ENCODE measurements at regions not wholly inside any gene's neighbourhood (a gene's known extent, or its start where the extent isn't known, plus 50 kb on each side); places are given as distances from the start of the nearest gene placed in this dataset.

DNA sequence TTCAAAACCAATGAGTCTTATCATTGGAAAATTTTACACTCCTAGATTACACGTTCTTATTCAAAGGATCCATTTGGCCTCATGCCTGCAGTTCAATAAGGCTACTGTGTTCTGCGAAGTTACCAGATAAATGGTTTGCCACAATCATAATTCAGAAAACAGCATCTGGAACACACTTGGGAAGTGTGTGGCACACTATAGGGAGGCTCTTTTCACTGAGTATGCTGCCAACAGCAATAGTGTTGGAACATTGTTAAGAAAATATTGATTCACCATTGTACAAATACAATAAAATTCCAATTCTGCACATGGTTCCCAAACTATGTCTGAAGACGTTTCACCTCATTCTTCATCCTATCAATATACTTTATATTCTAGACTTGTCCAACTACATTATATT is 141.4 kb upstream of the DOK6 start:
- TF ChIP-seq CTCF (IDR thresholded peaks at IDR 0.05; ENCODE audit: low read depth, low read length) = no peak
- no peak for DNase-seq
- no peaks in the 10 kb centered on the region for H3K36me3 ChIP-seq
- no peaks in the 10 kb centered on the region for H3K27me3 ChIP-seq (ENCODE audit: insufficient read depth, low read depth, severe bottlenecking)
- H3K4me3 ChIP-seq (ENCODE audit: low read depth, low read length) = no peak overlapping the region
- H3K27ac ChIP-seq = no peak overlapping the region
- no peaks in the 10 kb centered on the region for H3K9me3 ChIP-seq (ENCODE audit: severe bottlenecking)

DNA sequence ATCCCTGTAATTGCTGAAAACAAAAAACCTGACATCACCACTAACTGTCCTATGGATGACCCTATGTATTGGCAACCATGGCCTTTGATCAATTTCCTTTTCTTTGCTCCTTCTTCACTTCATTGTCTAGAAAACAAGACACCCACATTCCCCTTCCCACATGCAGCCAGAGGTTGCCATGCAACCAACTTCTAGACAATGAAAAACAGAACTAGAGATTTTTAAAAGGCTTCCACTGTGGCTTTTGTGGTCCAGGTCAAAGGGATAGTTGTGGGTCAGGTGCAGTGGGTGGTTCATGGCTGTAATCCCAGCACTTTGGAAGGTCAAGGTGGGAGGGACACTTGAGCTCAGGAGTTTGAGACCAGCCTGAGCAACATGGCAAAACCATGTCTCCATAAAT is 139.3 kb upstream of the DOK6 start:
- Histone ChIP-seq H3K27ac (no peak overlapping the region), H3K27me3 (ENCODE audit: insufficient read depth, low read depth, severe bottlenecking) (no peaks in the 10 kb centered on the region), H3K36me3 (no peaks in the 10 kb centered on the region), H3K9me3 (ENCODE audit: severe bottlenecking) (no peaks in the 10 kb centered on the region), H3K4me3 (ENCODE audit: low read depth, low read length) (no peak overlapping the region)
- no peak for DNase-seq
- no peak for TF ChIP-seq CTCF (IDR thresholded peaks at IDR 0.05; ENCODE audit: low read depth, low read length)

DNA sequence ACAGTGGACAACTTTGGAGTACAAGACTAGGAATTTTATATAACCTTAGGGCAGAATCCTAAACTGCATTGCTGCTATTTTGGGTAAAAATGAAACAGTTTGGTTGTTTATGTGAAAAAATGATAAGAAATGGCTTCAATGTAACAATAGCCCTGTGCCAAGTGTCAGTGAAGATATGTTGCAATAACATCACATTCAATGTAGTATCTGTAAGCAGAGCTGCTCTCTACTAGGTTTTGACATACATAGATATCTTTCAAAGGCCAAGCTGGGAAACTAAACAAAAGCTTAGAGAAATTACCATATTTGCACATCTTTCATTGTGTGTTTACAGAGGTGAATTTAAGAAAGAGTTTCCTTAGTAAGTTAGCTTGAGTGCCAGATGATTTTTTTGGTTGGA is 135.0 kb upstream of the DOK6 start:
- DNase-seq = no peak
- TF ChIP-seq CTCF (IDR thresholded peaks at IDR 0.05; ENCODE audit: low read depth, low read length) = no peak
- Histone ChIP-seq H3K27ac (no peak overlapping the region), H3K9me3 (ENCODE audit: severe bottlenecking) (no peaks in the 10 kb centered on the region), H3K27me3 (ENCODE audit: insufficient read depth, low read depth, severe bottlenecking) (no peaks in the 10 kb centered on the region), H3K36me3 (no peaks in the 10 kb centered on the region), H3K4me3 (ENCODE audit: low read depth, low read length) (no peak overlapping the region)

GRCh38 chr18:69267895-69268294 is 132.8 kb upstream of the DOK6 start:
- Histone ChIP-seq H3K9me3 (ENCODE audit: severe bottlenecking) (no peaks in the 10 kb centered on the region), H3K27ac (no peak overlapping the region), H3K4me3 (ENCODE audit: low read depth, low read length) (no peak overlapping the region), H3K27me3 (ENCODE audit: insufficient read depth, low read depth, severe bottlenecking) (no peaks in the 10 kb centered on the region), H3K36me3 (no peaks in the 10 kb centered on the region)
- no peak for DNase-seq
- no peak for TF ChIP-seq CTCF (IDR thresholded peaks at IDR 0.05; ENCODE audit: low read depth, low read length)

DNA sequence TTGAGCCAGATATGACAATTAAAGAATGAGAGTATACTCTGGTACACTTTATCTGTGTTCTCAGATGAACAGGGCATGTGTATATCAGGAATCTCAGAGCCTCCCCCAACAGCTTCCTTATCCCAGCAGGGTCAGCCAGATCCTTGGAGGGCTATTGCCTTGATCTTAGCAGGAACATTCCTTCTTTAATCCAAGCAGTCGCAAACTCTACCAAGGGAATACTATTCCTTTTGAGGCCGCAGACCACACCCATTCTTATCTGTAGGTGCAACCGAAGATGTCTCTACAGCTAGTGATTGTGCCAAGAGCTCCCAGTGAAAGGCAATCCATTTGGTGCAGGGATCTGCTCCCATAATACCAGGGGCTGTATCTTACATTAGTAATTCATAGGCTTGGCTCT is 118.3 kb upstream of the DOK6 start:
- TF ChIP-seq CTCF (IDR thresholded peaks at IDR 0.05; ENCODE audit: low read depth, low read length) = no peak
- no peak overlapping the region for H3K4me3 ChIP-seq (ENCODE audit: low read depth, low read length)
- no peaks in the 10 kb centered on the region for H3K9me3 ChIP-seq (ENCODE audit: severe bottlenecking)
- no peak overlapping the region for H3K27ac ChIP-seq
- H3K27me3 ChIP-seq (ENCODE audit: insufficient read depth, low read depth, severe bottlenecking) = no peaks in the 10 kb centered on the region
- H3K36me3 ChIP-seq = no peaks in the 10 kb centered on the region
- DNase-seq = no peak

- TF ChIP-seq CTCF (IDR thresholded peaks at IDR 0.05; ENCODE audit: low read depth, low read length) = no peak
- no peaks in the 10 kb centered on the region for H3K9me3 ChIP-seq (ENCODE audit: severe bottlenecking)
- no peaks in the 10 kb centered on the region for H3K36me3 ChIP-seq
- H3K27ac ChIP-seq = no peak overlapping the region
- H3K4me3 ChIP-seq (ENCODE audit: low read depth, low read length) = no peak overlapping the region
- no peaks in the 10 kb centered on the region for H3K27me3 ChIP-seq (ENCODE audit: insufficient read depth, low read depth, severe bottlenecking)
- no peak for DNase-seq
Observed at GRCh38 chr18:69291044-69291443, 109.6 kb upstream of the DOK6 start.

Data from WERI-Rb-1 (cell line).